ENCODE measurements at regions not wholly inside any gene's neighbourhood (a gene's known extent, or its start where the extent isn't known, plus 50 kb on each side); places are given as distances from the start of the nearest gene placed in this dataset.

DNA sequence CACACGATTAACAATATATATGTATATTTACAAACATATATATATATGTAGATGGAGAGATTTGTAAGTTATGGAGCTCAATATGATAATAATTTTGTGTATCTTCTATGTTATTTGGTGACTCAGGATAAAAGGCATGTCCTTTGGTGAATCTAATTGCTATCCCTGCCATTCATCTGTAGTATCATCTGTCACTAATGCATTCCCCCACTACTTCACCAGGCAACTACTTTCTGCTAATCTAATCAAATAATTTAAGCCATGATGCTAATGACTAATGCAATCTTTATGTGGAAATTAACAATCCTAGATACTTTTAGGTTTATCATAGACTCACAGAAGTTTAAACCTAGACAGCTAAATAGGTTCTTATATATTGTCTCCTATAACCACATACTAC is 1074.5 kb downstream of the PLA2G4A start:
- Histone ChIP-seq H3K4me3 (no peak overlapping the region), H3K36me3 (ENCODE audit: insufficient read depth, low read length) (no peaks in the 10 kb centered on the region), H3K9me3 (ENCODE audit: low read depth, low read length) (no peaks in the 10 kb centered on the region), H3K27ac (no peak overlapping the region), H3K9ac (ENCODE audit: insufficient read length) (no peak overlapping the region)
- no peak for DNase-seq (ENCODE audit: low read depth, low spot score)
- TF ChIP-seq FOXP2 (optimal IDR thresholded peaks at IDR 0.05; ENCODE audit: control extremely low read depth, extremely low read length, insufficient read depth) = no peak
- TF ChIP-seq POLR2AphosphoS5 (IDR thresholded peaks at IDR 0.05; ENCODE audit: borderline replicate concordance, low read depth, low read length) = no peak
- TF ChIP-seq EZH2 (IDR thresholded peaks at IDR 0.05) = no peak

DNA sequence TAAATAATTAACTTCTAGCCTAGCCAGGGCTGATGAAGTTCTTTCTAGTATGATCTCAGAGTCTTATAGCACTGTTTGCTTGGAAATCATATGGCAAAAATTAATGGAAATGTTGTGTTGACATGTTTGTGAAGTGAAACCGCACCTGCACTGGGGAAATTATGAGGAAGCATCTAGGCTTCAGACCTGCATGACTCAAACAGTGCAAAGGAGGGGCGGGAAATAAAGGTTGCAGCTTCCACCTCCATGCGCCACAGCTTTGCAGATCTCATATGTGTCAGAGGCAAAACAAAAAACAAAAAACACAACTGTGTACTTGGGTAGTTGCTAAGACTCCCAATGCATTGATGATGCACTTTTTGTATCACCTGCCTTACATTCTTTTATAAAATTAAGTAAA is 1080.6 kb downstream of the PLA2G4A start:
- H3K9me3 ChIP-seq (ENCODE audit: low read depth, low read length) = no peaks in the 10 kb centered on the region

GRCh38 chr1:187911820-187912219 is 1083.1 kb downstream of the PLA2G4A start:
- no peak for TF ChIP-seq POLR2AphosphoS5 (IDR thresholded peaks at IDR 0.05; ENCODE audit: borderline replicate concordance, low read depth, low read length)
- TF ChIP-seq EZH2 (IDR thresholded peaks at IDR 0.05) = no peak
- TF ChIP-seq FOXP2 (optimal IDR thresholded peaks at IDR 0.05; ENCODE audit: control extremely low read depth, extremely low read length, insufficient read depth) = no peak
- no peak for DNase-seq (ENCODE audit: low read depth, low spot score)
- no peaks in the 10 kb centered on the region for H3K9me3 ChIP-seq (ENCODE audit: low read depth, low read length)
- no peak overlapping the region for H3K27ac ChIP-seq
- H3K36me3 ChIP-seq (ENCODE audit: insufficient read depth, low read length) = no peaks in the 10 kb centered on the region
- no peak overlapping the region for H3K4me3 ChIP-seq
- H3K9ac ChIP-seq (ENCODE audit: insufficient read length) = no peak overlapping the region

More for the DNA sequence above, 1080.6 kb downstream of the PLA2G4A start:
- no peak overlapping the region for H3K4me3 ChIP-seq
- no peaks in the 10 kb centered on the region for H3K36me3 ChIP-seq (ENCODE audit: insufficient read depth, low read length)
- no peak for DNase-seq (ENCODE audit: low read depth, low spot score)
- H3K27ac ChIP-seq = no peak overlapping the region
- no peak overlapping the region for H3K9ac ChIP-seq (ENCODE audit: insufficient read length)
- TF ChIP-seq FOXP2 (optimal IDR thresholded peaks at IDR 0.05; ENCODE audit: control extremely low read depth, extremely low read length, insufficient read depth) (no peak), POLR2AphosphoS5 (IDR thresholded peaks at IDR 0.05; ENCODE audit: borderline replicate concordance, low read depth, low read length) (no peak), EZH2 (IDR thresholded peaks at IDR 0.05) (no peak)

GRCh38 chr1:187920976-187921375 is 1092.2 kb downstream of the PLA2G4A start:
- no peaks in the 10 kb centered on the region for H3K36me3 ChIP-seq (ENCODE audit: insufficient read depth, low read length)
- no peak for DNase-seq (ENCODE audit: low read depth, low spot score)
- no peak overlapping the region for H3K4me3 ChIP-seq
- H3K27ac ChIP-seq = no peak overlapping the region
- no peak overlapping the region for H3K9ac ChIP-seq (ENCODE audit: insufficient read length)
- no peaks in the 10 kb centered on the region for H3K9me3 ChIP-seq (ENCODE audit: low read depth, low read length)
- TF ChIP-seq POLR2AphosphoS5 (IDR thresholded peaks at IDR 0.05; ENCODE audit: borderline replicate concordance, low read depth, low read length) (no peak), FOXP2 (optimal IDR thresholded peaks at IDR 0.05; ENCODE audit: control extremely low read depth, extremely low read length, insufficient read depth) (no peak)

GRCh38 chr1:187921426-187921825 is 1092.7 kb downstream of the PLA2G4A start:
- no peak for DNase-seq (ENCODE audit: low read depth, low spot score)
- H3K36me3 ChIP-seq (ENCODE audit: insufficient read depth, low read length) = no peaks in the 10 kb centered on the region
- no peak overlapping the region for H3K9ac ChIP-seq (ENCODE audit: insufficient read length)

DNA sequence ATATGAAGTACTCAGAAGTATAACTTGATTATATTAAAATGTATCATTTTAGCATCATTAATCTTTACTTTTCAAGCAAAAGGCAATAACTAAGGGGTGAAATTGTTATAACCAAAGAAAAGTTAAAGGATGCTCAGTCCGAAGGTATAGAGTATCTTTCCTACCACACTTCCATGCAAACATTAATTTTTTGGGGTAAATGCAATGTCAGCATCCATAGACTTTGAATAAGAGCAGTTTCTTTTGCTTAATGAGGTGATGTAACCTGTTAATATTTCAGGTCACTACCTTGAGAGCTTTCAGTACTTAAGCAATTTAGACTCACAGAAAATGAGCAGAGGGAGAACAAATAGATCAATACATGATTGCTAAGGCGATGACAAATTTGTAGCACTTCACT is 1093.5 kb downstream of the PLA2G4A start:
- H3K36me3 ChIP-seq (ENCODE audit: insufficient read depth, low read length) = no peaks in the 10 kb centered on the region
- no peaks in the 10 kb centered on the region for H3K9me3 ChIP-seq (ENCODE audit: low read depth, low read length)
- TF ChIP-seq FOXP2 (optimal IDR thresholded peaks at IDR 0.05; ENCODE audit: control extremely low read depth, extremely low read length, insufficient read depth) (no peak), POLR2AphosphoS5 (IDR thresholded peaks at IDR 0.05; ENCODE audit: borderline replicate concordance, low read depth, low read length) (no peak), EZH2 (IDR thresholded peaks at IDR 0.05) (no peak)
- H3K9ac ChIP-seq (ENCODE audit: insufficient read length) = no peak overlapping the region
- no peak overlapping the region for H3K27ac ChIP-seq
- no peak overlapping the region for H3K4me3 ChIP-seq
- no peak for DNase-seq (ENCODE audit: low read depth, low spot score)

More at GRCh38 chr1:187921426-187921825, 1092.7 kb downstream of the PLA2G4A start:
- Histone ChIP-seq H3K27ac (no peak overlapping the region), H3K9me3 (ENCODE audit: low read depth, low read length) (no peaks in the 10 kb centered on the region), H3K4me3 (no peak overlapping the region)
- TF ChIP-seq FOXP2 (optimal IDR thresholded peaks at IDR 0.05; ENCODE audit: control extremely low read depth, extremely low read length, insufficient read depth) (no peak), EZH2 (IDR thresholded peaks at IDR 0.05) (no peak), POLR2AphosphoS5 (IDR thresholded peaks at IDR 0.05; ENCODE audit: borderline replicate concordance, low read depth, low read length) (no peak)

DNA sequence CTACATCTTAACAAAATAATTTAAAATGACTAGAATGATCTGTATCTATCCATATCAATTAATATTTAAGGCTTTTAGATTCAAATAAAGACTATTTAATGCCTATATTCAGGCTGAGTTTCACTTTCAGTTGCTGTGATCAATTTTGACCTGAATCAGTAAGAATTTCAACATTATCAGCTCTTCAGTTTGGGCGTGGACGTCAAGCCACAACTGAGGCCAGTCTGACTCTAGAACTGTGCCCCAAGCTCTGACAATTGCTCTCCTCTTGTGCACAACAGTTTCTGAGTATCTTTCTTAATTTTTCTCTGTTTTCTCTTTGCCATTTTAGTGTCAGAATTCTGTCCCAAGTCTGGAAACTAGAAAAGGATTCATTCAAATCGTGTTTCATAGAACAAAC is 1095.5 kb downstream of the PLA2G4A start:
- no peak for DNase-seq (ENCODE audit: low read depth, low spot score)
- Histone ChIP-seq H3K9me3 (ENCODE audit: low read depth, low read length) (no peaks in the 10 kb centered on the region), H3K36me3 (ENCODE audit: insufficient read depth, low read length) (no peaks in the 10 kb centered on the region), H3K4me3 (no peak overlapping the region), H3K9ac (ENCODE audit: insufficient read length) (no peak overlapping the region), H3K27ac (no peak overlapping the region)
- TF ChIP-seq FOXP2 (optimal IDR thresholded peaks at IDR 0.05; ENCODE audit: control extremely low read depth, extremely low read length, insufficient read depth) = no peak
- no peak for TF ChIP-seq EZH2 (IDR thresholded peaks at IDR 0.05)
- no peak for TF ChIP-seq POLR2AphosphoS5 (IDR thresholded peaks at IDR 0.05; ENCODE audit: borderline replicate concordance, low read depth, low read length)

DNA sequence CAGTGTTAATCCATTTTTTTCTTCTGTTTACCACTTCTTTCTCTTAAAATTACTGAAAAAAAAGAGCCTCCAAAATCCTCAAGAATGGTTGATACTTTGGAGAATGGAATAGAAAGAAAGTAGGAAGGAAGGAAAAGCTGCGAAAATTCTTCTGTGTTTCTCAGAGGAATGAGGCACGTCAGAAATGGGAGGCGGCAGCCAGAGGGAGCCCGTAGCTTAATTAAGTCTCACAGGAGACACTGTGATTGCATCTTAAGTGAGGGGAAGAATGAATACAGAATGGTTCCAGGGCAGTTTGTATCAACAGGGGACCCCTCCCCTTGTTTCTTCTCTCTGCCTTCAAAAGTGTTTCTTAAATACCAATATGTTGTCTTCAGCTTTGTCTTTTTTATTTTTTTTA is 1099.5 kb downstream of the PLA2G4A start:
- no peak for TF ChIP-seq FOXP2 (optimal IDR thresholded peaks at IDR 0.05; ENCODE audit: control extremely low read depth, extremely low read length, insufficient read depth)
- H3K9me3 ChIP-seq (ENCODE audit: low read depth, low read length) = no peaks in the 10 kb centered on the region
- no peak overlapping the region for H3K4me3 ChIP-seq
- H3K27ac ChIP-seq = no peak overlapping the region
- DNase-seq (ENCODE audit: low read depth, low spot score) = no peak
- no peaks in the 10 kb centered on the region for H3K36me3 ChIP-seq (ENCODE audit: insufficient read depth, low read length)
- H3K9ac ChIP-seq (ENCODE audit: insufficient read length) = no peak overlapping the region

- H3K36me3 ChIP-seq (ENCODE audit: insufficient read depth, low read length) = no peaks in the 10 kb centered on the region
- H3K9me3 ChIP-seq (ENCODE audit: low read depth, low read length) = no peaks in the 10 kb centered on the region
- no peak overlapping the region for H3K27ac ChIP-seq
- H3K4me3 ChIP-seq = no peak overlapping the region
- TF ChIP-seq POLR2AphosphoS5 (IDR thresholded peaks at IDR 0.05; ENCODE audit: borderline replicate concordance, low read depth, low read length) = no peak
- TF ChIP-seq FOXP2 (optimal IDR thresholded peaks at IDR 0.05; ENCODE audit: control extremely low read depth, extremely low read length, insufficient read depth) = no peak
- TF ChIP-seq EZH2 (IDR thresholded peaks at IDR 0.05) = no peak
- DNase-seq (ENCODE audit: low read depth, low spot score) = no peak
- no peak overlapping the region for H3K9ac ChIP-seq (ENCODE audit: insufficient read length)
Observed at GRCh38 chr1:187928696-187929095, 1099.9 kb downstream of the PLA2G4A start.

All from SK-N-MC (cell line).